H9 (cell line): ENCODE measurements at regions not wholly inside any gene's neighbourhood (a gene's known extent, or its start where the extent isn't known, plus 50 kb on each side); places are given as distances from the start of the nearest gene placed in this dataset.

Experiments
- DNase-seq: peaks from one replicate; pipeline ENCODE4 v3.0.0-alpha.2; 2017
- H2AFZ ChIP-seq: one replicate; pipeline ENCODE4 v1.6.1; 2013; ENCODE audit warnings: mild to moderate bottlenecking, low read length, control low read depth, moderate library complexity
- H2AK5ac ChIP-seq: 2 replicates; pipeline ENCODE4 v1.6.1; 2013; ENCODE audit warnings: low read length, control low read depth, mixed read lengths; ENCODE audit not compliant: insufficient read length
- H2BK120ac ChIP-seq: one replicate; pipeline ENCODE4 v1.6.1; 2013; ENCODE audit warnings: low read depth, mild to moderate bottlenecking, low read length, control low read depth, inconsistent platforms; ENCODE audit not compliant: poor library complexity, severe bottlenecking
- H2BK12ac ChIP-seq: 2 replicates; pipeline ENCODE4 v1.6.1; 2013; ENCODE audit warnings: low read length, control low read depth, mixed read lengths, low read depth; ENCODE audit not compliant: insufficient read length
- H2BK15ac ChIP-seq: 2 replicates; pipeline ENCODE4 v1.6.1; 2013; ENCODE audit warnings: low read depth, low read length, control low read depth
- H2BK20ac ChIP-seq: one replicate; pipeline ENCODE4 v1.6.1; 2013; ENCODE audit warnings: low read depth, mild to moderate bottlenecking, low read length, control low read depth, inconsistent platforms; ENCODE audit not compliant: poor library complexity, severe bottlenecking
- H2BK5ac ChIP-seq: 2 replicates; pipeline ENCODE4 v1.6.1; 2013; ENCODE audit warnings: low read length, control low read depth, mixed read lengths; ENCODE audit not compliant: insufficient read length
- H3K14ac ChIP-seq: 2 replicates; pipeline ENCODE4 v1.6.1; 2013; ENCODE audit warnings: low read length, control low read depth; ENCODE audit not compliant: insufficient read depth
- H3K18ac ChIP-seq: 2 replicates; pipeline ENCODE4 v1.6.1; 2013; ENCODE audit warnings: low read depth, mild to moderate bottlenecking, mixed read lengths, low read length, control low read depth; ENCODE audit not compliant: insufficient read length
- H3K23ac ChIP-seq: 2 replicates; pipeline ENCODE4 v1.6.1; 2013; ENCODE audit warnings: low read length, control low read depth, mixed read lengths, low read depth; ENCODE audit not compliant: insufficient read length
- H3K23me2 ChIP-seq: 2 replicates; pipeline ENCODE4 v1.6.1; 2013; ENCODE audit warnings: low read depth, mild to moderate bottlenecking, mixed read lengths, low read length, control low read depth; ENCODE audit not compliant: insufficient read length, poor library complexity, severe bottlenecking
- H3K27ac ChIP-seq: 2 replicates; pipeline ENCODE4 v1.5.1; 2013; ENCODE audit warnings: low read length, control low read depth, mixed read lengths, low read depth; ENCODE audit not compliant: insufficient read length
- H3K27me3 ChIP-seq: 2 replicates; pipeline ENCODE4 v1.6.1; 2013; ENCODE audit warnings: low read length, control low read depth, inconsistent platforms; ENCODE audit not compliant: insufficient read depth
- H3K4ac ChIP-seq: 2 replicates; pipeline ENCODE4 v1.6.1; 2013; ENCODE audit warnings: low read depth, mild to moderate bottlenecking, control low read depth, inconsistent platforms, low read length, moderate library complexity
- H3K4me1 ChIP-seq: 2 replicates; pipeline ENCODE4 v1.6.1; 2013; ENCODE audit warnings: low read length, control low read depth, inconsistent platforms; ENCODE audit not compliant: insufficient read depth
- H3K4me2 ChIP-seq: 2 replicates; pipeline ENCODE4 v1.6.1; 2013; ENCODE audit warnings: low read length, control low read depth, mixed read lengths; ENCODE audit not compliant: insufficient read length, insufficient read depth
- H3K56ac ChIP-seq: 2 replicates; pipeline ENCODE4 v1.6.1; 2013; ENCODE audit warnings: low read depth, mild to moderate bottlenecking, mixed read lengths, low read length, control low read depth; ENCODE audit not compliant: insufficient read length
- H3K79me1 ChIP-seq: 2 replicates; pipeline ENCODE4 v1.6.1; 2013; ENCODE audit warnings: low read depth, mild to moderate bottlenecking, moderate library complexity, low read length, control low read depth, inconsistent platforms; ENCODE audit not compliant: insufficient read depth, poor library complexity, severe bottlenecking
- H3K79me2 ChIP-seq: 2 replicates; pipeline ENCODE4 v1.6.1; 2013; ENCODE audit warnings: low read length, control low read depth, inconsistent platforms; ENCODE audit not compliant: insufficient read depth
- H3K9ac ChIP-seq: 2 replicates; pipeline ENCODE4 v1.6.1; 2013; ENCODE audit warnings: low read length, control low read depth, mixed read lengths; ENCODE audit not compliant: insufficient read length; ENCODE audit errors: extremely low read depth
- H3K9me3 ChIP-seq: one replicate; pipeline ENCODE4 v1.6.1; 2013; ENCODE audit warnings: low read depth, low read length, inconsistent platforms; ENCODE audit not compliant: control insufficient read depth
- H3T11ph ChIP-seq: one replicate; pipeline ENCODE4 v1.6.1; 2013; ENCODE audit warnings: mild to moderate bottlenecking, low read length, control low read depth, inconsistent platforms
- H4K20me1 ChIP-seq: one replicate; pipeline ENCODE4 v1.6.1; 2013; ENCODE audit not compliant: control insufficient read depth, insufficient read length, insufficient read depth
- H4K5ac ChIP-seq: 2 replicates; pipeline ENCODE4 v1.6.1; 2013; ENCODE audit warnings: low read depth, mild to moderate bottlenecking, mixed read lengths, low read length, control low read depth; ENCODE audit not compliant: insufficient read length
- H4K8ac ChIP-seq: replicated peaks from 2 replicates; pipeline ENCODE4 v1.6.1; 2013; ENCODE audit warnings: low read length, control low read depth, mixed read lengths, low read depth; ENCODE audit not compliant: insufficient read length
- H4K91ac ChIP-seq: 2 replicates; pipeline ENCODE4 v1.6.1; 2013; ENCODE audit warnings: low read depth, mild to moderate bottlenecking, moderate library complexity, mixed read lengths, low read length, control low read depth; ENCODE audit not compliant: insufficient read length
- H3K27ac Mint-ChIP-seq, 3 experiments: 2 replicates in 2 of 3; 3 replicates in 1 of 3; pipeline ENCODE4 v1.8.0; 2020 to 2021; ENCODE audit warnings: mixed read lengths in 3 of 3, mild to moderate bottlenecking in 1 of 3, moderate library complexity in 1 of 3
- H3K27me3 Mint-ChIP-seq: 2 replicates; pipeline ENCODE4 v1.8.0; 2021; ENCODE audit warnings: low read depth, mild to moderate bottlenecking, moderate library complexity, mixed read lengths
- H3K36me3 Mint-ChIP-seq, 3 experiments: 2 replicates in 2 of 3; 3 replicates in 1 of 3; pipeline ENCODE4 v1.8.0; 2020 to 2021; ENCODE audit warnings: low read depth in 3 of 3, mixed read lengths in 3 of 3; ENCODE audit not compliant: insufficient read depth in 1 of 3
- H3K4me1 Mint-ChIP-seq, 2 experiments: 2 replicates each; pipeline ENCODE4 v1.8.0; 2020; ENCODE audit warnings: mixed read lengths in 2 of 2
- H3K4me3 Mint-ChIP-seq, 2 experiments: 2 replicates in 1 of 2; 3 replicates in 1 of 2; pipeline ENCODE4 v1.8.0; 2020 to 2021; ENCODE audit warnings: mild to moderate bottlenecking in 2 of 2, mixed read lengths in 2 of 2, moderate library complexity in 1 of 2
- H3K9me3 Mint-ChIP-seq, 2 experiments: 2 replicates in 1 of 2; 3 replicates in 1 of 2; pipeline ENCODE4 v1.8.0; 2020; ENCODE audit warnings: mild to moderate bottlenecking in 2 of 2, mixed read lengths in 2 of 2, moderate library complexity in 1 of 2
- WGBS: extraction: QIAGEN DNeasy Blood & Tissue Kit; methylation state at CpG from one replicate; pipeline ENCODE4 v1.1.7; 2013; ENCODE audit warnings: missing lambda C conversion rate, low lambda C conversion rate, mixed read lengths; ENCODE audit not compliant: insufficient read length; ENCODE audit errors: extremely low coverage; 5-methylcytosine and 5-hydroxymethylcytosine counted together
- TF ChIP-seq, protein P1 (sequence below): fragments of 200-600 bp; sonication (generic); conservative IDR thresholded peaks from 3 replicates; pipeline ENCODE4 v1.8.0; 2021; ENCODE audit warnings: antibody characterized with exemption, mild to moderate bottlenecking

GRCh38 chr11:90723475-90723874 is 500.6 kb upstream of the CHORDC1 start:
- Histone ChIP-seq H3K14ac (no peak overlapping the region), H3K4ac (no peak overlapping the region), H2BK5ac (no peak overlapping the region), H3K79me2 (no peaks in the 10 kb centered on the region), H2BK12ac (no peak overlapping the region), H2AK5ac (no peak overlapping the region), H2BK120ac (no peak overlapping the region), H4K20me1 (no peaks in the 10 kb centered on the region), H3K9me3 (no peaks in the 10 kb centered on the region), H2BK20ac (no peak overlapping the region), H4K5ac (no peak overlapping the region), H4K91ac (no peak overlapping the region), H3T11ph (no peak overlapping the region), H3K9ac (no peak overlapping the region), H3K4me2 (no peak overlapping the region), H2BK15ac (no peak overlapping the region), H3K18ac (no peak overlapping the region), H3K27ac (no peak overlapping the region), H2AFZ (no peak overlapping the region), H3K23ac (no peak overlapping the region), H3K4me1 (no peaks in the 10 kb centered on the region), H4K8ac (no peak overlapping the region), H3K56ac (no peak overlapping the region), H3K23me2 (no peaks in the 10 kb centered on the region), H3K27me3 (no peaks in the 10 kb centered on the region), H3K79me1 (no peaks in the 10 kb centered on the region)
- Mint-ChIP-seq H3K27ac (no peak overlapping the region; a peak in 1 of 7 replicates), H3K9me3 (no peaks in the 10 kb centered on the region), H3K4me3 (no peak overlapping the region), H3K36me3 (peaks cover 2 to 3% (median 2%) of the 10 kb centered on the region in 3 experiments; a peak in 3 of 7 replicates), H3K4me1 (no peaks in the 10 kb centered on the region), H3K27me3 (no peaks in the 10 kb centered on the region)
- TF ChIP-seq, protein P1, sequence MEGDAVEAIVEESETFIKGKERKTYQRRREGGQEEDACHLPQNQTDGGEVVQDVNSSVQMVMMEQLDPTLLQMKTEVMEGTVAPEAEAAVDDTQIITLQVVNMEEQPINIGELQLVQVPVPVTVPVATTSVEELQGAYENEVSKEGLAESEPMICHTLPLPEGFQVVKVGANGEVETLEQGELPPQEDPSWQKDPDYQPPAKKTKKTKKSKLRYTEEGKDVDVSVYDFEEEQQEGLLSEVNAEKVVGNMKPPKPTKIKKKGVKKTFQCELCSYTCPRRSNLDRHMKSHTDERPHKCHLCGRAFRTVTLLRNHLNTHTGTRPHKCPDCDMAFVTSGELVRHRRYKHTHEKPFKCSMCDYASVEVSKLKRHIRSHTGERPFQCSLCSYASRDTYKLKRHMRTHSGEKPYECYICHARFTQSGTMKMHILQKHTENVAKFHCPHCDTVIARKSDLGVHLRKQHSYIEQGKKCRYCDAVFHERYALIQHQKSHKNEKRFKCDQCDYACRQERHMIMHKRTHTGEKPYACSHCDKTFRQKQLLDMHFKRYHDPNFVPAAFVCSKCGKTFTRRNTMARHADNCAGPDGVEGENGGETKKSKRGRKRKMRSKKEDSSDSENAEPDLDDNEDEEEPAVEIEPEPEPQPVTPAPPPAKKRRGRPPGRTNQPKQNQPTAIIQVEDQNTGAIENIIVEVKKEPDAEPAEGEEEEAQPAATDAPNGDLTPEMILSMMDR, result no peak
- DNase-seq, result no peak
- no CpG with 5 or more reads among the region's 3 CpGs for WGBS
